GM12872 (cell line): ENCODE measurements at regions not wholly inside any gene's neighbourhood (a gene's known extent, or its start where the extent isn't known, plus 50 kb on each side); places are given as distances from the start of the nearest gene placed in this dataset.

Experiments used
- CTCF ChIP-seq: IDR thresholded peaks from 3 replicates; pipeline ENCODE4 v1.5.1; 2011; ENCODE audit warnings: low read depth, mild to moderate bottlenecking, low read length, moderate library complexity; ENCODE audit not compliant: insufficient read depth

- TF ChIP-seq CTCF = no peak
Observed at GRCh38 chr20:22387452-22387851, 196.9 kb downstream of the FOXA2 start.

DNA sequence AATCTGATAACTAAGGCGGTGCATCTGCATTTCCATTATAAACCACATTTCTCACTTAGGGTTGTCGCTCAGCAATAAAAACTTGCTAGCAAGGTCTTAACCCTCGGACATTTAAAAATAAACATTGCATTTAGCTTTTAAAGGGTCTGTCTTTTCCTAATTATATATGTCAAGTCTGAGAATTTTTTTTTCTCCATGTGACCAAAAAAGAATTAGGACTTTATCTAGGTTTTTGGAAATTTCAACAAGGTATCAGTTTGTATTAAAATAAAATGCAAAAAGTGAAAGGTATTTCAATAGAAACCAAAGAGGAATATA lies 198.1 kb downstream of the FOXA2 start:
- no peak for TF ChIP-seq CTCF

DNA sequence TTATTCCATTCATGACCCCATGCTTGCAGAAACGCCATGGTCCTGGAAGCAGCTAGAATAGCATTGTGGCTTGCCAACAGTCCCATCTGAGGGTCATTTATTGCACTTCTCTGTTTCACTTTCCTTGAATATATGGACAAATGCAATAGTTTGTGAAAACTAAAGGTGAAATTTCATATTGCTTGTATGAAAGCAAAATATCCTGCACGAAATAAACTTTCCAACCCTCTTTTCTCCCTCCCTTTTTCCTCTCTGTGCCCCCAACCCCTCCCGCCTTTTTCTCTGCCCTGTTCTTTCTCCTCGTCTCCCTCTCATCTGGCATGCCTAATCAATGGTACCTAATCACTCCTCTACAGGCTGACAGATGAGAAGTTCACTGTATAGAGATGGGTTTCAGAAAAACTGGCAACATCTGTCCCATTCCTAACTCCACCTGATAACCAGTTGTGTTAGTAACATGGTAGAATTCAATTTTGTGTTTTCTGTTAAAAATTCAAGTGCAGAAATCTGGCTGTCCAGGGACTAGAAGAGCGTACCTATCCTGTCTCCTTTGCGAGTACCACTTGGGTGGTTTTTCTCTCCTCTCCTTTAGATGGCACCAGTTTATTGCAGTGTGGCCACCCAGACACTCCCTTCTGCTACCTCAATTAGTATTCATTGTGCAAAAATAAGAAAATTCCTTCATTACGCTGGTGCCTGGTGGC lies 198.6 kb downstream of the FOXA2 start:
- no peak for TF ChIP-seq CTCF

GRCh38 chr20:22384978-22385377 lies 199.4 kb downstream of the FOXA2 start:
- TF ChIP-seq CTCF = no peak

GRCh38 chr20:22383156-22383555 lies 201.2 kb downstream of the FOXA2 start:
- TF ChIP-seq CTCF = no peak

- no peak for TF ChIP-seq CTCF
Observed at GRCh38 chr20:22382742-22383141, 201.6 kb downstream of the FOXA2 start.

DNA sequence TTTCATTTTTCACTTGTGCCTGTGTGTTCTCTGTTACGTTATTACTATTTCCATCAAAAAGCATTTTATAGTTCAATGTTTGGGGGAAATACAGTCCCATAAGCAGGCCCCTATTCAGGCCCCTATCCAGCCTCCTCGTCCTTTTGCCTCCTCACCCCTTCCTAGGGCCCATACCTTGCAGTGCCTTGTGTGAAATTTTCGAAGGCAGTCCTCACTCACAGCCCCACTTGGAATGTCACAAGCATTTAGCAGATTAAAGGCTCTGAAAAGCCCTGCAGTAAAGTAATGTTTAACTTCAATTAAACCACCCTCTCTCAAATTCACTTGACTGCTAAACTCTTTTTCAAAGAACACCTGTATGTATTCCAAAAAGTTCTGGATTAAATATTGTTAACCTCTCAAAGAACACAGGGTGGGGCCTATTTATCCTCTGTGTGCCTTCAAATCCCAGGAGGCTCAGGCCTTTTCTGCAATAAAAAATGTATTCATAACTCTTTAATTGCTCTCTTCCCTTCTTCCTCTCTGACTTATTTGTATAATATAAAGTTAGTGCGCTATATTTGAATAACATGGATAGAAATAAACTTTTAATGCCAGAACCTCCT lies 202.5 kb downstream of the FOXA2 start:
- TF ChIP-seq CTCF = no peak
